IMR-90 (cell line): ENCODE measurements at regions not wholly inside any gene's neighbourhood (a gene's known extent, or its start where the extent isn't known, plus 50 kb on each side); places are given as distances from the start of the nearest gene placed in this dataset.

Experiments used
- CEBPB ChIP-seq: IDR thresholded peaks from 2 replicates; pipeline ENCODE4 v1.6.1; 2012; ENCODE audit warnings: low read depth, low read length, improper control_type of control experiment
- CHD1 ChIP-seq: IDR thresholded peaks from 2 replicates; pipeline ENCODE4 v1.6.1; 2012; ENCODE audit warnings: low read depth, low read length, improper control_type of control experiment
- FOS ChIP-seq: fragments of 150-350 bp; IDR thresholded peaks from 2 replicates; pipeline ENCODE4 v1.6.1; 2016; ENCODE audit warnings: low read depth, low read length
- MAZ ChIP-seq: IDR thresholded peaks from 2 replicates; pipeline ENCODE4 v1.6.1; 2012; ENCODE audit warnings: low read depth, mild to moderate bottlenecking, low read length, improper control_type of control experiment, moderate library complexity, borderline replicate concordance
- MXI1 ChIP-seq: IDR thresholded peaks from 2 replicates; pipeline ENCODE4 v1.6.1; 2012; ENCODE audit warnings: low read depth, mild to moderate bottlenecking, low read length, moderate library complexity, borderline replicate concordance
- POLR2A ChIP-seq: IDR thresholded peaks from 2 replicates; pipeline ENCODE4 v1.6.1; 2012; ENCODE audit warnings: mild to moderate bottlenecking, low read depth, low read length
- RAD21 ChIP-seq: IDR thresholded peaks from 2 replicates; pipeline ENCODE4 v1.6.1; 2012; ENCODE audit warnings: low read length, improper control_type of control experiment
- SMC3 ChIP-seq: fragments of 150-350 bp; IDR thresholded peaks from 2 replicates; pipeline ENCODE4 v1.6.1; 2016; ENCODE audit warnings: low read depth, mild to moderate bottlenecking, antibody characterized with exemption, low read length, moderate library complexity
- TF ChIP-seq, protein P1 (sequence below): conservative IDR thresholded peaks from 2 replicates; pipeline ENCODE4 v1.5.1; 2012; ENCODE audit warnings: mild to moderate bottlenecking, low read depth, low read length, improper control_type of control experiment
- TF ChIP-seq, protein P2 (sequence below): fragments of 150-350 bp; IDR thresholded peaks from 2 replicates; pipeline ENCODE4 v1.6.1; 2017; ENCODE audit warnings: mild to moderate bottlenecking, antibody characterized with exemption, low read length, low read depth

DNA sequence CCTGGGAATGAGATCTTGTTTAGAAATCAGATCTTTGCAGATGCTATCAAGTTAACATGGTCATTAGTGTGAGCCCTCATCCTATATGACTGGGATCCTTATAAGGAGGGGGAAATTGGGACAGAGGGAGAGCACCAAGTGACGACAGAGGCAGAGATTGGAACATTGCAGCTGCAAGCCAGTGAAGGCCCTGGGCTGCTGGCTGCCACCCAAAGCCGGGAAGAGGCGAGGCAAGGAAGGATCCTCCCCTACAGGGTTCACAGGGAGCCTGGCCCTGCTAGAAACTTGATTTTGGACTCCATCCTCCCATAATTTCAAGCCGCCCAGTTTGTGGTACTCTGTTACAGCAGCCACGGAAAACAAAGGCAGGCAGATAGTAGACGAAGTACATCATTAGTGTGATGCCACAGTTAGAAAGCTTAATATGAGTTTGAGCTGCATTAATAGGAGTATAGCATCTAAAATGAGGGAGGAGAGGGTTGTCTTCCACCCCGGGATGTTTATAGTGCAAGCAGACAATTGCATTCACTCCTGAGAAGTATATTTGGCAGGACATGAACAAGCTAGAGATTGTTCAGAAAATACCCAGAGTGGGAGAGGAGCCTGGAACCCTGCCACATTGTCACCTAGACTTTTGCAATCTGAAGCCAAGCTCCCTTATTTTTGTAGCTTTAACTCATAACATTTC lies 56.8 kb upstream of the CLMP start:
- TF ChIP-seq, protein P1, sequence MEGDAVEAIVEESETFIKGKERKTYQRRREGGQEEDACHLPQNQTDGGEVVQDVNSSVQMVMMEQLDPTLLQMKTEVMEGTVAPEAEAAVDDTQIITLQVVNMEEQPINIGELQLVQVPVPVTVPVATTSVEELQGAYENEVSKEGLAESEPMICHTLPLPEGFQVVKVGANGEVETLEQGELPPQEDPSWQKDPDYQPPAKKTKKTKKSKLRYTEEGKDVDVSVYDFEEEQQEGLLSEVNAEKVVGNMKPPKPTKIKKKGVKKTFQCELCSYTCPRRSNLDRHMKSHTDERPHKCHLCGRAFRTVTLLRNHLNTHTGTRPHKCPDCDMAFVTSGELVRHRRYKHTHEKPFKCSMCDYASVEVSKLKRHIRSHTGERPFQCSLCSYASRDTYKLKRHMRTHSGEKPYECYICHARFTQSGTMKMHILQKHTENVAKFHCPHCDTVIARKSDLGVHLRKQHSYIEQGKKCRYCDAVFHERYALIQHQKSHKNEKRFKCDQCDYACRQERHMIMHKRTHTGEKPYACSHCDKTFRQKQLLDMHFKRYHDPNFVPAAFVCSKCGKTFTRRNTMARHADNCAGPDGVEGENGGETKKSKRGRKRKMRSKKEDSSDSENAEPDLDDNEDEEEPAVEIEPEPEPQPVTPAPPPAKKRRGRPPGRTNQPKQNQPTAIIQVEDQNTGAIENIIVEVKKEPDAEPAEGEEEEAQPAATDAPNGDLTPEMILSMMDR: no peak
- TF ChIP-seq, protein P2, sequence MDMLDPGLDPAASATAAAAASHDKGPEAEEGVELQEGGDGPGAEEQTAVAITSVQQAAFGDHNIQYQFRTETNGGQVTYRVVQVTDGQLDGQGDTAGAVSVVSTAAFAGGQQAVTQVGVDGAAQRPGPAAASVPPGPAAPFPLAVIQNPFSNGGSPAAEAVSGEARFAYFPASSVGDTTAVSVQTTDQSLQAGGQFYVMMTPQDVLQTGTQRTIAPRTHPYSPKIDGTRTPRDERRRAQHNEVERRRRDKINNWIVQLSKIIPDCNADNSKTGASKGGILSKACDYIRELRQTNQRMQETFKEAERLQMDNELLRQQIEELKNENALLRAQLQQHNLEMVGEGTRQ: no peak
- no peak for TF ChIP-seq POLR2A
- TF ChIP-seq FOS: no peak
- no peak for TF ChIP-seq RAD21
- TF ChIP-seq CEBPB: no peak
- no peak for TF ChIP-seq MAZ
- no peak for TF ChIP-seq SMC3
- TF ChIP-seq CHD1: no peak
- TF ChIP-seq MXI1: no peak
